HG03442 (cell line): ENCODE measurements at regions not wholly inside any gene's neighbourhood (a gene's known extent, or its start where the extent isn't known, plus 50 kb on each side); places are given as distances from the start of the nearest gene placed in this dataset.

ENCODE experiments used
- ATAC-seq: cut with Tn5 transposase; IDR thresholded peaks from one replicate; pipeline ENCODE4 v1.9.1; 2021; ENCODE audit warnings: mild to moderate bottlenecking, moderate library complexity; ENCODE audit not compliant: unreplicated experiment

- ATAC-seq: no peak
Measured at GRCh38 chr13:74623761-74624160, 489.6 kb upstream of the KLF12 start.

- no peak for ATAC-seq
Measured at GRCh38 chr13:74622284-74622683, 488.1 kb upstream of the KLF12 start.

- ATAC-seq: no peak
Measured at GRCh38 chr13:74620711-74621110, 486.5 kb upstream of the KLF12 start.

- no peak for ATAC-seq
Measured at GRCh38 chr13:74620308-74620707, 486.1 kb upstream of the KLF12 start.

GRCh38 chr13:74597526-74597925 is 463.3 kb upstream of the KLF12 start:
- no peak for ATAC-seq

GRCh38 chr13:74596691-74597090 is 462.5 kb upstream of the KLF12 start:
- no peak for ATAC-seq

- no peak for ATAC-seq
Measured at GRCh38 chr13:74593688-74594087, 459.5 kb upstream of the KLF12 start.

- ATAC-seq: no peak
Measured at GRCh38 chr13:74586847-74587246, 452.6 kb upstream of the KLF12 start.

- ATAC-seq: no peak
Measured at GRCh38 chr13:74576420-74576819, 442.2 kb upstream of the KLF12 start.

GRCh38 chr13:74575729-74576125 is 441.5 kb upstream of the KLF12 start:
- peak; percentile 68 for ATAC-seq

GRCh38 chr13:74574964-74575728 is 440.9 kb upstream of the KLF12 start:
- no peak for ATAC-seq

- no peak for ATAC-seq
Measured at GRCh38 chr13:74573654-74574053, 439.4 kb upstream of the KLF12 start.

- ATAC-seq: no peak
Measured at GRCh38 chr13:74571811-74572210, 437.6 kb upstream of the KLF12 start.

GRCh38 chr13:74570834-74571233 is 436.6 kb upstream of the KLF12 start:
- ATAC-seq: no peak

- no peak for ATAC-seq
Measured at GRCh38 chr13:74570046-74570445, 435.8 kb upstream of the KLF12 start.

GRCh38 chr13:74569251-74569650 is 435.0 kb upstream of the KLF12 start:
- no peak for ATAC-seq

GRCh38 chr13:74567485-74567884 is 433.3 kb upstream of the KLF12 start:
- no peak for ATAC-seq

- no peak for ATAC-seq
Measured at GRCh38 chr13:74562381-74562780, 428.2 kb upstream of the KLF12 start.

GRCh38 chr13:74561155-74561554 is 427.0 kb upstream of the KLF12 start:
- ATAC-seq: no peak

GRCh38 chr13:74560325-74560724 is 426.1 kb upstream of the KLF12 start:
- peak; percentile 69 for ATAC-seq

GRCh38 chr13:74557870-74558269 is 423.7 kb upstream of the KLF12 start:
- ATAC-seq: no peak

- no peak for ATAC-seq
Measured at GRCh38 chr13:74555651-74556420, 421.6 kb upstream of the KLF12 start.
